Astrocyte (in vitro differentiated cells and primary cell): ENCODE measurements at regions not wholly inside any gene's neighbourhood (a gene's known extent, or its start where the extent isn't known, plus 50 kb on each side); places are given as distances from the start of the nearest gene placed in this dataset.

ENCODE experiments used
- DNase-seq: peaks from one replicate; pipeline ENCODE4 v3.0.0-alpha.2; 2010; ENCODE audit warnings: low read depth
- FAIRE-seq: peaks from 2 replicates; lab custom pipeline; 2011; peaks lifted over from hg19 to GRCh38; lab: Jason Lieb, UNC
- H2AFZ ChIP-seq: 2 replicates; pipeline ENCODE4 v1.6.0; 2012; ENCODE audit warnings: low read depth, low read length, inconsistent platforms
- H3K27ac ChIP-seq: 2 replicates; pipeline ENCODE4 v1.5.1; 2011; ENCODE audit warnings: low read depth, low read length, inconsistent platforms
- H3K27me3 ChIP-seq: 2 replicates; pipeline ENCODE4 v1.6.0; 2011; ENCODE audit warnings: low read length, inconsistent platforms; ENCODE audit not compliant: insufficient read depth
- H3K36me3 ChIP-seq: 2 replicates; pipeline ENCODE4 v1.5.1; 2011; ENCODE audit warnings: low read length, inconsistent platforms; ENCODE audit not compliant: insufficient read depth
- H3K4me1 ChIP-seq: 2 replicates; pipeline ENCODE4 v1.5.1; 2011; ENCODE audit warnings: low read length, inconsistent platforms; ENCODE audit not compliant: insufficient read depth
- H3K4me2 ChIP-seq: 2 replicates; pipeline ENCODE4 v1.6.0; 2012; ENCODE audit warnings: low read length, inconsistent platforms
- H3K4me3 ChIP-seq: 2 replicates; pipeline ENCODE4 v1.5.1; 2011; ENCODE audit warnings: low read depth, mild to moderate bottlenecking, low read length, inconsistent platforms; ENCODE audit not compliant: insufficient read depth
- H3K79me2 ChIP-seq: 2 replicates; pipeline ENCODE4 v1.6.0; 2012; ENCODE audit warnings: mild to moderate bottlenecking, low read length, inconsistent platforms; ENCODE audit not compliant: insufficient read depth
- H3K9ac ChIP-seq: 2 replicates; pipeline ENCODE4 v1.6.0; 2012; ENCODE audit warnings: mild to moderate bottlenecking, low read length, inconsistent platforms
- H3K9me3 ChIP-seq: 2 replicates; pipeline ENCODE4 v1.5.1; 2012; ENCODE audit warnings: low read depth, mild to moderate bottlenecking, low read length, inconsistent platforms; ENCODE audit not compliant: insufficient read depth
- H4K20me1 ChIP-seq: 2 replicates; pipeline ENCODE4 v1.6.0; 2012; ENCODE audit warnings: low read length, inconsistent platforms; ENCODE audit not compliant: insufficient read depth
- H3K27ac Mint-ChIP-seq: one replicate; pipeline ENCODE4 v1.8.0; 2021; ENCODE audit warnings: mild to moderate bottlenecking, mixed read lengths; ENCODE audit not compliant: unreplicated experiment
- H3K27me3 Mint-ChIP-seq: one replicate; pipeline ENCODE4 v1.8.0; 2021; ENCODE audit warnings: low read depth, mixed read lengths; ENCODE audit not compliant: unreplicated experiment
- H3K36me3 Mint-ChIP-seq: one replicate; pipeline ENCODE4 v1.8.0; 2021; ENCODE audit warnings: low read depth, mixed read lengths; ENCODE audit not compliant: unreplicated experiment
- H3K4me1 Mint-ChIP-seq: one replicate; pipeline ENCODE4 v1.8.0; 2021; ENCODE audit warnings: low read depth, mixed read lengths; ENCODE audit not compliant: unreplicated experiment
- H3K4me3 Mint-ChIP-seq: one replicate; pipeline ENCODE4 v1.8.0; 2021; ENCODE audit warnings: mild to moderate bottlenecking, moderate library complexity, mixed read lengths; ENCODE audit not compliant: unreplicated experiment
- H3K9me3 Mint-ChIP-seq: one replicate; pipeline ENCODE4 v1.8.0; 2021; ENCODE audit warnings: mild to moderate bottlenecking, mixed read lengths; ENCODE audit not compliant: unreplicated experiment
- EZH2 ChIP-seq: IDR thresholded peaks from 2 replicates; pipeline ENCODE4 v1.6.1; 2012; ENCODE audit warnings: mild to moderate bottlenecking, low read length, inconsistent platforms; ENCODE audit not compliant: insufficient read depth
- TF ChIP-seq, protein P1 (sequence below): IDR thresholded peaks from 2 replicates; pipeline ENCODE4 v1.5.1; 2011; ENCODE audit warnings: low read depth, mild to moderate bottlenecking, inconsistent platforms, low read length, moderate library complexity; ENCODE audit not compliant: insufficient read depth

DNA sequence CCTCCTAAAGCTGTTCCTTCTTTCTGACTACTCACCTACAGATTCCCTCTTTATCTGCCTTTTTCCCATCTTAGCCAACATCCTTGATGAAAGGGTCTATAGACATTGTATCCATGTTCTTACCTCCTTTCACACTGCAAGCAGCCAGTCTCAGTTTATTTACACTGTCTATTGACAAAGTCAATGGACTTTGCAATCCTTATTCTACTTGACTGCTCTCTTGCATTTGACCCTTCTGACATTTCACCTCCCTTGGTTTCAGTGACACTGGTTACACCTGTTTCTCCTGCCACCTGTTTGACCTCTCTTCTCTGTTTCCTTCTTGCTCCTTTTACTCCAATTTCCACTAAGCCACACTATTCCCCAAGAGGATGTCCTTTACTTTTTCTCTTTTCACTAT, 224.0 kb upstream of the SNX7 start:
- no peak for DNase-seq
- Mint-ChIP-seq H3K9me3 (no peaks in the 10 kb centered on the region), H3K36me3 (no peaks in the 10 kb centered on the region), H3K27ac (no peak overlapping the region), H3K4me1 (no peaks in the 10 kb centered on the region), H3K4me3 (no peak overlapping the region), H3K27me3 (no peaks in the 10 kb centered on the region)
- Histone ChIP-seq H3K27me3 (no peaks in the 10 kb centered on the region), H3K9me3 (no peaks in the 10 kb centered on the region), H3K27ac (no peak overlapping the region), H4K20me1 (no peaks in the 10 kb centered on the region), H3K4me1 (no peaks in the 10 kb centered on the region), H3K36me3 (no peaks in the 10 kb centered on the region), H2AFZ (no peak overlapping the region), H3K4me2 (no peak overlapping the region), H3K9ac (no peak overlapping the region), H3K4me3 (no peak overlapping the region), H3K79me2 (no peaks in the 10 kb centered on the region)
- TF ChIP-seq, protein P1, sequence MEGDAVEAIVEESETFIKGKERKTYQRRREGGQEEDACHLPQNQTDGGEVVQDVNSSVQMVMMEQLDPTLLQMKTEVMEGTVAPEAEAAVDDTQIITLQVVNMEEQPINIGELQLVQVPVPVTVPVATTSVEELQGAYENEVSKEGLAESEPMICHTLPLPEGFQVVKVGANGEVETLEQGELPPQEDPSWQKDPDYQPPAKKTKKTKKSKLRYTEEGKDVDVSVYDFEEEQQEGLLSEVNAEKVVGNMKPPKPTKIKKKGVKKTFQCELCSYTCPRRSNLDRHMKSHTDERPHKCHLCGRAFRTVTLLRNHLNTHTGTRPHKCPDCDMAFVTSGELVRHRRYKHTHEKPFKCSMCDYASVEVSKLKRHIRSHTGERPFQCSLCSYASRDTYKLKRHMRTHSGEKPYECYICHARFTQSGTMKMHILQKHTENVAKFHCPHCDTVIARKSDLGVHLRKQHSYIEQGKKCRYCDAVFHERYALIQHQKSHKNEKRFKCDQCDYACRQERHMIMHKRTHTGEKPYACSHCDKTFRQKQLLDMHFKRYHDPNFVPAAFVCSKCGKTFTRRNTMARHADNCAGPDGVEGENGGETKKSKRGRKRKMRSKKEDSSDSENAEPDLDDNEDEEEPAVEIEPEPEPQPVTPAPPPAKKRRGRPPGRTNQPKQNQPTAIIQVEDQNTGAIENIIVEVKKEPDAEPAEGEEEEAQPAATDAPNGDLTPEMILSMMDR = no peak
- no peak for TF ChIP-seq EZH2
- FAIRE-seq = no peak

DNA sequence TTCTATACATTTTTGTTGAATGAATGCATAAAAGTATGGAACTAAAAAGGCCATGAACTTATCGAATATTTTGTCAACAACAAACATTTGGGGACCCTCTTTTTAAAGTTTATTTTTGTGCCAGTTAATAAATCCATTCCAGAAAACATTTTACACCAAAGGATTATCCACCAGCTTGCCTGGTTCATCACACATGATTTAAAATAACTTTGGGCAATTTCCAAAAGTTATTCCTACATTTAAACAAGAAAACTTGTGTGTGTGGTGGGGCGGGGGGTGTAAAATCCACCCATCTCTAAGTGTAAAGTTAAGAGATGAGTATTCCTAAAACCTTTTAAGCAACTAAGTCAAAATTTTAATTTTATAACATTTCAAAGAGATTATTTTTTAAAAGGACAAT, 224.5 kb upstream of the SNX7 start:
- H3K27me3 ChIP-seq = no peaks in the 10 kb centered on the region
- H2AFZ ChIP-seq = no peak overlapping the region
- H3K4me1 ChIP-seq = no peaks in the 10 kb centered on the region
- H3K4me3 Mint-ChIP-seq = no peak overlapping the region
- no peaks in the 10 kb centered on the region for H3K4me1 Mint-ChIP-seq
- H3K36me3 ChIP-seq = no peaks in the 10 kb centered on the region
- no peaks in the 10 kb centered on the region for H4K20me1 ChIP-seq
- no peak overlapping the region for H3K4me3 ChIP-seq
- no peak overlapping the region for H3K4me2 ChIP-seq
- H3K27ac ChIP-seq = no peak overlapping the region
- H3K27ac Mint-ChIP-seq = no peak overlapping the region
- DNase-seq (no peak), FAIRE-seq (no peak)
- H3K9me3 ChIP-seq = no peaks in the 10 kb centered on the region
- no peak overlapping the region for H3K9ac ChIP-seq
- TF ChIP-seq, protein P1 = no peak
- TF ChIP-seq EZH2 = no peak
- H3K27me3 Mint-ChIP-seq = no peaks in the 10 kb centered on the region
- no peaks in the 10 kb centered on the region for H3K9me3 Mint-ChIP-seq
- H3K79me2 ChIP-seq = no peaks in the 10 kb centered on the region
- H3K36me3 Mint-ChIP-seq = no peaks in the 10 kb centered on the region

DNA sequence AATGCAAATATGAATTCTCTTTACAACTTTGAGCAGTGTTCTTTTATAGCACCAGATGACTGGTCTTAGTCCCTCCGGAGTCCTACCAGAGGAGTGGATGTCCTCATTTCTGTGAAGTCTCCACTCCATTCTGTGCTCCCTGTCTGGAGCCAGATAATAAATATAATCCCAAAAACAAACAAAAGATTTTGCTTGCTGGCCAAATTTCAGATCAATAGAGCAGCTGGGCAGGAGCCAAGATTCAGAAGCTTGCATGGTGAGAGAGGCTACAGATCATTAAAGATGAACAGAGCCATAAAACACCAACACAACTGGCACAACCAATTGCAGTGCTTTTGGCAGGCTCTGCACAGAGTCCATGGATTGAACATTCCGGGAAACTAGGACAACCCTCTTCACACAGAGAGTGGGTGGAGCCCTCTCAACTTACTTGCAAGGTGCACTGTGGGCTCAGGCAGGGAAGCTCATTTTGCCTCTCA, 231.5 kb upstream of the SNX7 start:
- DNase-seq = no peak
- Histone ChIP-seq H3K27ac (no peak overlapping the region), H3K27me3 (no peaks in the 10 kb centered on the region), H3K36me3 (no peaks in the 10 kb centered on the region), H3K4me1 (no peaks in the 10 kb centered on the region), H3K4me2 (no peak overlapping the region), H3K9me3 (no peaks in the 10 kb centered on the region), H3K9ac (no peak overlapping the region), H4K20me1 (no peaks in the 10 kb centered on the region), H3K4me3 (no peak overlapping the region), H2AFZ (no peak overlapping the region), H3K79me2 (no peaks in the 10 kb centered on the region)
- no peaks in the 10 kb centered on the region for H3K4me1 Mint-ChIP-seq
- H3K27me3 Mint-ChIP-seq = no peaks in the 10 kb centered on the region
- TF ChIP-seq, protein P1 = no peak
- no peak for TF ChIP-seq EZH2
- H3K9me3 Mint-ChIP-seq = no peaks in the 10 kb centered on the region
- H3K4me3 Mint-ChIP-seq = no peak overlapping the region
- H3K36me3 Mint-ChIP-seq = no peaks in the 10 kb centered on the region
- no peak overlapping the region for H3K27ac Mint-ChIP-seq
- no peak for FAIRE-seq
